Panc1 (cell line): ENCODE measurements at regions not wholly inside any gene's neighbourhood (a gene's known extent, or its start where the extent isn't known, plus 50 kb on each side); places are given as distances from the start of the nearest gene placed in this dataset.

ENCODE experiments used
- CTCF ChIP-seq: fragments of 450-650 bp; IDR thresholded peaks from 2 replicates; pipeline ENCODE4 v1.5.1; 2017; ENCODE audit warnings: mild to moderate bottlenecking
- POLR2AphosphoS5 ChIP-seq: IDR thresholded peaks from 2 replicates; pipeline ENCODE4 v1.6.1; 2012; ENCODE audit warnings: mild to moderate bottlenecking, low read depth, low read length, moderate library complexity
- REST ChIP-seq, 2 experiments: IDR thresholded peaks; 2 replicates each; pipeline ENCODE4 v1.6.1; 2011 to 2012; ENCODE audit warnings: low read depth in 2 of 2, control low read depth in 1 of 2, low read length in 1 of 2, mild to moderate bottlenecking in 1 of 2, moderate library complexity in 1 of 2; ENCODE audit not compliant: insufficient read depth in 1 of 2
- TCF7L2 ChIP-seq: IDR thresholded peaks from 2 replicates; pipeline ENCODE4 v1.6.1; 2011; ENCODE audit warnings: mild to moderate bottlenecking, low read depth, low read length, inconsistent platforms

- TF ChIP-seq CTCF (no peak), POLR2AphosphoS5 (no peak), TCF7L2 (no peak), REST (IDR thresholded peaks at IDR 0.05; ENCODE audit: insufficient read depth in 1 of 2, low read depth in 2 of 2, low read length in 1 of 2) (no peak)
Measured at GRCh38 chr6:54053881-54054391, 57.3 kb upstream of the MLIP start.
